ENCODE measurements at regions not wholly inside any gene's neighbourhood (a gene's known extent, or its start where the extent isn't known, plus 50 kb on each side); places are given as distances from the start of the nearest gene placed in this dataset.

- TF ChIP-seq CTCF (conservative IDR thresholded peaks at IDR 0.05; ENCODE audit: control insufficient read depth, insufficient read depth, low read depth, low read length), result no peak
- no peak for DNase-seq (ENCODE audit: low read depth)
- no peak overlapping the region for H3K4me3 ChIP-seq (ENCODE audit: control insufficient read depth, low read depth, low read length)
Measured at GRCh38 chr2:45212953-45213635, 203.8 kb upstream of the SIX2 start.

- H3K4me3 ChIP-seq (ENCODE audit: control insufficient read depth, low read depth, low read length), result no peak overlapping the region
Measured at GRCh38 chr2:45211636-45212035, 202.4 kb upstream of the SIX2 start.

DNA sequence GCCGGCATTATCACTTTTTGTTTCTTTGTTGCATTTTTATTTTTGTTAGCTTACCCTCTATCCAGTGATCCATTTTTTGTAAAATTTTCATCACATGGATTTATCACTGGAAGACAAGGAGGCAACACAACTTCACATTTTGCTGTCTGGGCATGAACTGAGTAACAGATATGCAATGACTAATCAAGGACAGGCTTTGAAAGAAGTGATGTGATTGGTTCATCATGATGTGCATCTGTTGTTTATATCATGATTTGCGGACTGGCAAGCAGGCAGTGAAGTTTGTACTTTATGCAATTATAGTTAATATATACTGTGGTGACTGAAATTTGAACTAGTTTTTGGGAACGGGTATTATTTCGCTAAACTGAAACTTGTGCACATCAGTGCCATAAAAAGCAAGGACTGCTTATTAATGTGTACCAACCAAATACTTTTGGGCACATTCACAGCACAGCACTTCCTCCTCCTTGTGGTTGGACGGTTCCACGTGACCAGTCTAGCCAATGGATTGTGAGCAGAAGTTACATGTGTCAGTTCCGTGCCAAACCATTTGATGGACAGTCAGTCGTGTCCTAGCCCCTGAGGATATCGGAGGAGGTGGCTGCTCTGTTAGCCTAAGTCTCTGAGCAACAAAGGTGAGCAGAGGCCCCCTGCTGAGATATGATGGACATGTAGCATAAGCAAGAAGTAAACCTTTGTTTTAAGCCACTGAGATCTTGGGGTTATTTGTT lies 201.4 kb upstream of the SIX2 start:
- no peak overlapping the region for H3K4me3 ChIP-seq (ENCODE audit: control insufficient read depth, low read depth, low read length)
- peak; percentile 57 for DNase-seq (ENCODE audit: low read depth)
- no peak for TF ChIP-seq CTCF (conservative IDR thresholded peaks at IDR 0.05; ENCODE audit: control insufficient read depth, insufficient read depth, low read depth, low read length)

More at GRCh38 chr2:45211636-45212035, 202.4 kb upstream of the SIX2 start:
- DNase-seq (ENCODE audit: low read depth), result no peak
- no peak for TF ChIP-seq CTCF (conservative IDR thresholded peaks at IDR 0.05; ENCODE audit: control insufficient read depth, insufficient read depth, low read depth, low read length)

GRCh38 chr2:45209875-45210274 lies 200.6 kb upstream of the SIX2 start:
- no peak for TF ChIP-seq CTCF (conservative IDR thresholded peaks at IDR 0.05; ENCODE audit: control insufficient read depth, insufficient read depth, low read depth, low read length)

DNA sequence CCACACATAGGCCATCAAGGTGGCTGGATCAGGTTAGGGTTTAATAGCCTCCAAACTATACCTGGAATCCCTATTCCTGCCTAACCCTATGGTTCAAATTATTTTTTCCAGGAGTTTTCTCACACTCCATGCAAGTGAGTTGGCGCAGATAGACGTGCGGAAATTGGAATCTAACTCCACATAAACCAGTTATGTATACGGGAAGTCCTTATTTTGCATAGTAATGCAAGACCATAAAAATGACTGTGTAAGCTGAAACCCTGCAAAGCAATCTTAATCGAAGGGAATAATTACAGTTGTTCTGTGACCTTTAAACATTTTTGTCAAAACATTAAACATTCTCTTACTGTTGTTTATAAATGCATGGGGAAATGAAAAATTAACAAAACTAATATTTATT lies 200.1 kb upstream of the SIX2 start:
- TF ChIP-seq CTCF (conservative IDR thresholded peaks at IDR 0.05; ENCODE audit: control insufficient read depth, insufficient read depth, low read depth, low read length), result no peak
- H3K4me3 ChIP-seq (ENCODE audit: control insufficient read depth, low read depth, low read length), result no peak overlapping the region
- DNase-seq (ENCODE audit: low read depth), result no peak

More at GRCh38 chr2:45209875-45210274, 200.6 kb upstream of the SIX2 start:
- no peak overlapping the region for H3K4me3 ChIP-seq (ENCODE audit: control insufficient read depth, low read depth, low read length)
- no peak for DNase-seq (ENCODE audit: low read depth)

DNA sequence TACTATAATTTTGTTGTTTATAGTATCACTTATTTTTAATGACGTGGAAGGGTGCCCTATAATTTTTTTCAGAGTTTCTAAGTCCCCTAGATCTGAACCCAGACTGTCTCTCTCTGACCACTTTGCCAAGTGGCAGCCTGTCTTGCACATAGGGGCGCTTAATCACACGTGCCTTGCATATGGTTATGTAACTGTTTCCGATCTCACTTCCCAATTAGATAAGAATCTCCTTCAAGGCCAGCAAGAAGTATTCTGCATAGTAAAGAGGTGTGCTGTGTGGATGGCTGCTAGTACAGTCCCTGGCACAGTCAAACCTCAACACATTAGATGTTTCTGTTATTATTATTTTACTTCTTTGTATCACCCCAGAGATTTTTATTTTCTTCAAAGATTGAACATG lies 197.8 kb upstream of the SIX2 start:
- no peak for DNase-seq (ENCODE audit: low read depth)
- no peak overlapping the region for H3K4me3 ChIP-seq (ENCODE audit: control insufficient read depth, low read depth, low read length)
- TF ChIP-seq CTCF (conservative IDR thresholded peaks at IDR 0.05; ENCODE audit: control insufficient read depth, insufficient read depth, low read depth, low read length), result no peak
